ENCODE measurements at regions not wholly inside any gene's neighbourhood (a gene's known extent, or its start where the extent isn't known, plus 50 kb on each side); places are given as distances from the start of the nearest gene placed in this dataset.

GRCh38 chr18:71976744-71977143 lies 567.4 kb downstream of the CBLN2 start:
- TF ChIP-seq CTCF (IDR thresholded peaks at IDR 0.05): no peak
- no peak for TF ChIP-seq POLR2A (IDR thresholded peaks at IDR 0.05)

All from right lobe of liver (tissue), 4 donors.